ENCODE measurements at regions not wholly inside any gene's neighbourhood (a gene's known extent, or its start where the extent isn't known, plus 50 kb on each side); places are given as distances from the start of the nearest gene placed in this dataset.

- TF ChIP-seq CTCF (IDR thresholded peaks at IDR 0.05; ENCODE audit: unreplicated experiment), result no peak
- intact Hi-C loops (cut with micrococcal nuclease; ENCODE audit: unreplicated experiment), result no loop called here
- CTCF ChIA-PET, result interaction anchor here (0.5 to 1.6 kb wide), 2 partner anchors 13 to 374 kb away, joined by 3 to 4 read pairs; no protein-coding TSS in a partner anchor
- Mint-ChIP-seq H3K27me3 (ENCODE audit: unreplicated experiment) (no peaks in the 10 kb centered on the region), H3K9me3 (ENCODE audit: low read depth, unreplicated experiment) (no peaks in the 10 kb centered on the region), H3K36me3 (ENCODE audit: insufficient read depth, unreplicated experiment) (peaks cover 10% of the 10 kb centered on the region), H3K27ac (ENCODE audit: unreplicated experiment) (no peak overlapping the region), H3K4me1 (ENCODE audit: low read depth, unreplicated experiment) (peaks cover 12% of the 10 kb centered on the region), H3K4me3 (ENCODE audit: low read depth, unreplicated experiment) (no peak overlapping the region)
- no TSS peak for BruUV-seq (replicated peaks)
- DNase-seq, result no peak
Measured at GRCh38 chr5:174612686-174613085, 111.7 kb upstream of the MSX2 start.

- intact Hi-C loops (cut with micrococcal nuclease; ENCODE audit: unreplicated experiment), result no loop called here
Measured at GRCh38 chr5:174614500-174615135, 109.8 kb upstream of the MSX2 start.

GRCh38 chr5:174616036-174616435 is 108.3 kb upstream of the MSX2 start:
- Mint-ChIP-seq H3K27me3 (ENCODE audit: unreplicated experiment) (no peaks in the 10 kb centered on the region), H3K27ac (ENCODE audit: unreplicated experiment) (no peak overlapping the region), H3K4me1 (ENCODE audit: low read depth, unreplicated experiment) (peaks cover 13% of the 10 kb centered on the region), H3K4me3 (ENCODE audit: low read depth, unreplicated experiment) (no peak overlapping the region), H3K36me3 (ENCODE audit: insufficient read depth, unreplicated experiment) (no peaks in the 10 kb centered on the region), H3K9me3 (ENCODE audit: low read depth, unreplicated experiment) (no peaks in the 10 kb centered on the region)
- no TSS peak for BruUV-seq (replicated peaks)
- intact Hi-C loops (cut with micrococcal nuclease; ENCODE audit: unreplicated experiment), result no loop called here
- DNase-seq, result no peak
- CTCF ChIA-PET, result no interaction called here
- no peak for TF ChIP-seq CTCF (IDR thresholded peaks at IDR 0.05; ENCODE audit: unreplicated experiment)

More at GRCh38 chr5:174614500-174615135, 109.8 kb upstream of the MSX2 start:
- Mint-ChIP-seq H3K9me3 (ENCODE audit: low read depth, unreplicated experiment) (no peaks in the 10 kb centered on the region), H3K27ac (ENCODE audit: unreplicated experiment) (no peak overlapping the region), H3K36me3 (ENCODE audit: insufficient read depth, unreplicated experiment) (no peaks in the 10 kb centered on the region), H3K4me3 (ENCODE audit: low read depth, unreplicated experiment) (no peak overlapping the region), H3K27me3 (ENCODE audit: unreplicated experiment) (no peaks in the 10 kb centered on the region), H3K4me1 (ENCODE audit: low read depth, unreplicated experiment) (peaks cover 13% of the 10 kb centered on the region)
- CTCF ChIA-PET, result interaction anchor here (0.6 kb wide), 1 partner anchor 43 kb away, joined by 5 read pairs; no protein-coding TSS in a partner anchor
- no peak for TF ChIP-seq CTCF (IDR thresholded peaks at IDR 0.05; ENCODE audit: unreplicated experiment)
- DNase-seq, result no peak
- BruUV-seq (replicated peaks), result no TSS peak

- CTCF ChIA-PET, result interaction anchor here (1.4 kb wide), 1 partner anchor 76 kb away, joined by 3 read pairs; no protein-coding TSS in a partner anchor
- Mint-ChIP-seq H3K36me3 (ENCODE audit: insufficient read depth, unreplicated experiment) (no peaks in the 10 kb centered on the region), H3K27me3 (ENCODE audit: unreplicated experiment) (no peaks in the 10 kb centered on the region), H3K4me3 (ENCODE audit: low read depth, unreplicated experiment) (no peak overlapping the region), H3K9me3 (ENCODE audit: low read depth, unreplicated experiment) (no peaks in the 10 kb centered on the region), H3K27ac (ENCODE audit: unreplicated experiment) (no peak overlapping the region), H3K4me1 (ENCODE audit: low read depth, unreplicated experiment) (peaks cover 13% of the 10 kb centered on the region)
- no peak for DNase-seq
- no peak for TF ChIP-seq CTCF (IDR thresholded peaks at IDR 0.05; ENCODE audit: unreplicated experiment)
- no TSS peak for BruUV-seq (replicated peaks)
- intact Hi-C loops (cut with micrococcal nuclease; ENCODE audit: unreplicated experiment), result no loop called here
Measured at GRCh38 chr5:174617285-174617684, 107.1 kb upstream of the MSX2 start.

All from Calu3 (cell line).